Fibroblast of skin of abdomen (primary cell): ENCODE measurements at regions not wholly inside any gene's neighbourhood (a gene's known extent, or its start where the extent isn't known, plus 50 kb on each side); places are given as distances from the start of the nearest gene placed in this dataset.
A peak's percentile ranks its signal among the peaks of the same experiment; 100 is the strongest.
"Not testable (repeated sequence)": the region's sequence is repeated elsewhere in the genome, so short reads cannot be mapped to it uniquely, and the experiment has no call there.

Source experiments
- DNase-seq: peaks from one replicate; pipeline ENCODE4 v3.0.0-alpha.2; 2013

DNA sequence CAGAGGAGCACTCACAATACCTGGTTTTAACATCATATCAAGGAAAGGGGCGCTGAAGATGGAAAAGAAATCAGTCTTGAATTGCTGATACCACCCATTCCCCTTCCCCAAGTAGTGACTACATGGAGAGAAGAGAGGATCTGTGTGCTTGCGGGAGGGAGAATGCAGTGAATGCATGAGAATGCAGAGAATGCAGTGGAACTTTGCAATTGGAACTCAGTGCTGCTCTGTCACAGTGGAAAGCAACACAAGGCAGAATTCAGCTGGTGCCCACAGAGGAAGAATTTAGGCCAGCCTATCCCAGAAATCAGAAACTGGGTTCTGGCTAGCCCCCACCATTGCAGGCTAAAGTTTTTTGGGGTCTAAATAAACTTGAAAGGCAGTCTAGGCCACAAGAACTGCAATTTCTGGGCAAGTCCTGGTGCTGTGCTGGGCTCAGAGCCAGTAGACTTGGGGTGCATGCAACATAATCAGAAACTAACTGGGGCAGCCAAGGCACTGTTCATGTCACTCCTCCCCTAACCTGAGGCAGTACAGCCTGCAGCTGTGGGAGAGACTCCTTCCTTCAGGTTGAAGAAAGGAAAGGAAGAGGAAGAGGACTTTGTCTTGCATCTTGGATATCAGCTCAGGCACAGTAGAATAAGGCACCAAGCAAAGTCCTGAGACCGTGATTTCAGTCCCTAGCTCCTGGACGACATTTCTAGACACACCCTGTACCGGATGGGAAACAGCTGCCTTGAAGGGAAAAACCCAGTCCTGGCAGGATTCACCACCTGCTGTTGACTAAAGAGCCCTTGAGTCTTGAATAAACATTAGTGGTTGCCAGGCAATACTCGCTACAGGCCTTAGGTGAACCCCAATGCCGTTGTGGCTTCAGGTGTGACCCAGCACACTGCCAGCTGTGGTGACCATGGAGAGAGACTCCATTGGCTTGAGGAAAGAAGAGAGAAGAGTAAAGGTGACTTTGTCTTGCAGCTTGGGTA is 329.3 kb downstream of the TBL1XR1 start:
- DNase-seq, result no peak

DNA sequence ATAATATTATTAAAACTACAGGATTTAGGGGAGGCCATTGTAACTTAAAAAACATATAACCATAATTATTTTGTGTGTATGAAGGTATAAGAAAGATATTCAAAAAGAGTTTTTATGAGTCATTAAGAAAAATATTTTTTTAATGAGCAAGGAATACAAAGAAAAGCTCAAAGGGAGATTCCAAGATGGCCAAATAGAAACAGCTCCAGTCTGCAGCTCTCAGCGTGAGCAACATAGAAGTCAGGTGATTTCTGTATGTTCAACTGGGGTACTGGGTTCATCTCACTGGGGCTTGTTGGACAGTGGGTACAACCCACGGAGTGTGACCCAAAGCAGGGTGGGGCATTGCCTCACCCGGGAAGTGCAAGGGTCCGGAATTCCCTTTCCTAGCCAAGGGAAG is 336.1 kb downstream of the TBL1XR1 start:
- no peak for DNase-seq

DNA sequence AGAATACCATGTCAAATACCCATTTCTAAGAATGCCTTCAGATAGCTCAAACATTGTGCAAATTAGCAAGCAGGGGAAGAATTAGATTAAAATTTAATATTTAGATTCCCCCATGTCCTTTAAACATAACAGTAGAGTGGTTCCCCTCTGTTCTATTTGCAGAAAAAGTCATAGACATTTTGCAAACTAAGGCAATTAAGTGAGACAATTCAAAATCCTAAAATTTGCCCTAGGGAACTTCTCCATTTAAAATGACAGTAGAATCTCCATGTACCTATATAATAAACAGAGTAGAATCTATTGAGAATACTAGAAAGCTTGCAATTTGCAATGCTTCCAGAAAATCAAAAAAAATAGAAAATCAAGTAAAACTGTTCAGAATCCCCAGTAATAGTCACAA is 340.6 kb downstream of the TBL1XR1 start:
- no peak for DNase-seq

DNA sequence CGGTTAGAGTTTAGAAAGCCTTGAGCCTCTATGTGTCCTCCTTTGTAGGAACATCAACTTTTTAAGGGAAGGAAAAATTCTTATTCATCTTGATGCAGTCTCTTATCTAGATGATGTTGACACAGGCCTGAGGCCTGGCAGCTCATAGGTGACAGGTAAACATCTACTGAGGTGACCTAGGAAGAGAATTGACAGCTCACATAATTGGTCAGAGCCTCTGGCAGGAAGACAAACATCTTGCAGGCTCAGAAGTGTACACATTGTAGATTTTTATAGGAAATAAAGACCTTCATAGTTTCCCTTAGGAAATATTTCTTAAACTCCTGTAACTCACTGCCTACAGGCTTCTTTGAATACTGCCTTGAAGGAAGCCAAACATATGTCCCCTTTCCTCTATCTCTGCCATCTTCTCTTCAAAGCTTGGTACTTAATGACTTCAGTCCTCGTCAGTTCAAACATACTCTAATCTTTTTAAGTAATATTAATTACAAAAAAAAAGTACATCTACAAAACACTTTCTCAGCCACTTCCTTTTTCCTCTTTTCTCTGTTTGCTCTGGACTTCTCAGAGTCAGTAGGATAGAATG is 341.3 kb downstream of the TBL1XR1 start:
- no peak for DNase-seq

DNA sequence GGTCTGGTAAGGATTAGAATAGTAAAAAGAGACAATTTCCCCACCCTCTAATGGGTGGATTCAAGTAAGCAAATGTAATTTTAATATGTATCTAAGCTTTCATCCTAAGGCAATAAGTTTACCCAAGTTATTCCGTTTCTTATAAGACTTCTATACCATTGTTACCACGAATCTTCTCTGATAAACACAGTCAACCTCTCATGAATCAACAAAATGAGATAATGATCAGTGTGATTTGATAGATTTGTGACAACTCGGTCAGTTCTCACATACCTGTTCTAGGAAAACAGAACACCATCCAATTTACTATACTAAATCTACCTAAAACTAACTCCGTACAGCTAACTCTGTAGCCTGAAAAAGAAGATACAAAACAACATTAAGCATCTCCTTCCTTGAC is 342.1 kb downstream of the TBL1XR1 start:
- no peak for DNase-seq

DNA sequence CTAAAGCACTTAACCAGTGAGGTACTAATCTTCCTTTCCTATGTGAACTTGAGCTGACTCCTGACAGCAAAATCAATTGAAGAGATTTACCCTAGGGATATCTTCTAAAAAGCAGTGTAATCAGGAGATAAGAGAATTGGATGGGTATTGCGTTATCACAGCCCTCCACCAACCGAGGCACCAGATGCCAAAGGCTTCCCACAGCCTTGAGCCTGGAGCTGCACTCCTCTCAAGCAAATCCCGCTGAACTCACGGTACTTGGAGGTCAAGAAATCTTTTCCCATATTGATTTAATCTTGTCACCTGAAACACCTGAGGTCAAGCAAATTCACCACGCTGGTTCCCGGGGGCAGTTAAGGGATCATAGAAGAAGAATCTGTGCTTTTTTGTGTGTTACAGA is 346.8 kb downstream of the TBL1XR1 start:
- DNase-seq, result no peak

DNA sequence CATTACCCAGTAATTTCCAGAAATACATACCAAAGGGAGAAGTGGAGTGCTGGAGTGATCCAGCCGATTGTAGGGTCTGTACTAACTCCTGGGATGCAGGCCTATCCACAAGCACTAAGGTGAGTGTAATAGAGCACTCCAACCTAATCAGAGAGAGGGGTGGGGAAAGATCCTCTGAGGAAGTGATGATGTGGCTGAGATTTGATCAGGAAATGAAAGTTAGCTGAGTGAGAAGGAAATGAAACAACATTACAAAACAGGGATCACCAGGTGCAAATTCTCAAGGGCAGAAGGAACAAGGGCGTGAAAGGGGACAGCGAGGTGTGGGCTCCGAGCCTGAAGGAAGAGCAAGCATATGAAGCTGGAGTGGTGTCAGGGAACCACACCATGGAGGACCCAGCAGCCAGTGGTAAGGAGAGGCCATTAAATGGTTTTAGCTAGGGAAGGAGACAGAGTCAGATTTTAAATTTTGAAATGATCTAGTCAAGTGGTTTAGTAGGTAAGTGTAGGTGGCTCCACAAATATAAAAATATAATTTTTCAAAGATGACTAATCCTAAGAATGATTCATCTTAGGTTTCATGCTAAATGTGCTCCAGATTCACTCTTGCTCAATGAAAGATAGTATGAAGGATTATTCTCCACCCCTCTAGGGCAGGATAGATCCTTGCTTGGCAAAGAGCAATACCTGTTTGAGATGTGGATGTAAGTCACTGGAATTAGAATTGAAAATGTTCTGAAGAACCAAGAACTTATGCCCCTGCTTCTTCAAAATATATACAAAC is 348.7 kb downstream of the TBL1XR1 start:
- DNase-seq, result no peak

DNA sequence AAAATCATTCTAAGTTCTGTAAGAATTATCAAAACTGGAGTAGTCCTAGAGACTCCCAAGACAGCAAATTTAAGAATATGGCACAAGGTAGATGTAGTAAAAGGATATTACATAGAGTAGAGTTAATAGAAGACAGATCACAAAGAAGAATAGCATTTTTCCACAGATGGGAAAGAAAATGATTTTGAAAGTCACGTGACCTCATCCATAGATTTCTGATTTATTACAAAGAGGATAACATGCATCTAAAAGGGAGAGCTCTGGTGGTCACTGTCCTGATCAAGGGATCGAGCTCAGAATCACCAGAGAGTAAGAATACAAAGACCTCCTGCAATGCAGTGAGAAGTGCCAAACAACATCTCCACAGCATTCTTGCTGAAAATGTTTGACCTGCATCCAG is 354.4 kb downstream of the TBL1XR1 start:
- no peak for DNase-seq

DNA sequence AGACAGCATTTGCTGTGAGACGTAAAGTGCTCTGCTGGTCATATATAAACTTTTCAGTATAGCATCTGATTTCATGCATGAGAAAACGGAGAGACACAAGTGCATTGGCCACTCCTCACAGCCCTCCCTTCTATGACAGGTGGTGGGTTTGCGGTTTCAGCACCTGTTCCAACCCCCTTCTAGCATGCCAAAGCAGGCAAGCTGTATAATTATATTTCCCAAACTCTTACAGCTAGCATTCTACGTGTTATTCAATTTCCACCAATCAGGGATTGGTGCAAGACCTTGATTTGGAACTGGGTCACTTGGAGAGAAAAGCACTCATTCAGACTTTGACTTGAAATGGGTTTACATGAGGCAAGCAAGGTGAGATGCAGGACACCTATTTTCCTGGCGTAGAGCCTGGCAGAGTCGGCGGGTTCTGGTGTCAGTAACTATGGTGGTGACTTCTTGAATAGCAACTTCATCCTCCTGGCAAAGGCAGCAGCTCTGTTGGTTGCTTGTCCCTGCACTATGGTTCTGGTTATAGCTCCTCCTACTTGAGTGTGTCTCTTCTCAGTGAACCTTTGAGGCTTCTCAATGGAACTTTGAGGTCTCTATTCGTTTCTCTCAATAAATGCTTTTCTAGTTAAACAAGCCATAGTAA is 356.5 kb downstream of the TBL1XR1 start:
- DNase-seq, result no peak

DNA sequence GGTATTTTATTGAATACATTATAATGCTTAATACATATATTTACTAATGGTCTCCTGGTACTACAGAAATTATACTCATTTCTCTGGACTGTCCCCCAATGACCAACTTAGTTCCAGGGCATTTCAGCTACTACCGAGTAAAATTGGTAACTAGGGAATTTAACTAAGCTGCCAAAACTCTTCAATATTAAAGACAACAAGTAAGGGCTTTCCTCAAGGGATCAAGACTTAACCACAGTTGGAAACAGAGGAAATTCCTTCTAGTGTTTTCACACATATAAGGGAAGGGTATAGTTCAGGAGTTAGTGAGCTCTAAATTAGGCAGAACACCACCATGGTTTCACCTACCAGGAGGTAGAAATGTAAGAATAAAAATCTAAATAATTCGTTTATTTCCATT is 357.4 kb downstream of the TBL1XR1 start:
- no peak for DNase-seq

DNA sequence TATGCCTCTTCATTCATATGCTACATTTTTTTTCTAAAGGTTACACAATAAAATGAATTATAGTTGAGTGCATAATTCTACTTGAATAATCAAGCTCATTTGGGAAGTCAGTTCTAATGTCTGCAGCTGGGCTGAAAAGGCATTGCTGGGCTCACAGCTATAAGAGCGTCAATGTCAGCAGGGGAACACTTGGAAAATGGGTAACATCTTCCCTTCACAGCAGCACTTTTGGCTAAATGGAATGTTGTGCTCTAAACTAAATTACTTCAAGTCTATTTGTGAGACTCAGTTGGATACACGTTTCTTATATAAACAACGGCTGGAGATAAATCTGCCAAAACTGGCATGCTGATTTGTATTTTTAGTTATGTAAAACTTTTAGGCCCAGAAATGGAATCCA is 357.8 kb downstream of the TBL1XR1 start:
- no peak for DNase-seq

DNA sequence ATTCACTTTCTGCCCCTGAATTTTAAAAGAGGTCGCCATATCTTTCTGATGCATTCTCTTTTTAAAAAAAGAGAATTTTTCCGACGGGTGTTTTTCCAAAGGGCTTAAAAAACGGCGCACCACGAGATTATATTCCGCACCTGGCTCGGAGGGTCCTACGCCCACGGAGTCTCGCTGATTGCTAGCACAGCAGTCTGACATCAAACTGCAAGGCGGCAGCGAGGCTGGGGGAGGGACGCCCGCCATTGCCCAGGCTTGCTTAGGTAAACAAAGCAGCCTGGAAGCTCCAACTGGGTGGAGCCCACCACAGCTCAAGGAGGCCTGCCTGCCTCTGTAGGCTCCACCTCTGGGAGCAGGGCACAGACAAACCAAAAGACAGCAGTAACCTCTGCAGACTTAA is 370.0 kb downstream of the TBL1XR1 start:
- not testable (repeated sequence) for DNase-seq

DNA sequence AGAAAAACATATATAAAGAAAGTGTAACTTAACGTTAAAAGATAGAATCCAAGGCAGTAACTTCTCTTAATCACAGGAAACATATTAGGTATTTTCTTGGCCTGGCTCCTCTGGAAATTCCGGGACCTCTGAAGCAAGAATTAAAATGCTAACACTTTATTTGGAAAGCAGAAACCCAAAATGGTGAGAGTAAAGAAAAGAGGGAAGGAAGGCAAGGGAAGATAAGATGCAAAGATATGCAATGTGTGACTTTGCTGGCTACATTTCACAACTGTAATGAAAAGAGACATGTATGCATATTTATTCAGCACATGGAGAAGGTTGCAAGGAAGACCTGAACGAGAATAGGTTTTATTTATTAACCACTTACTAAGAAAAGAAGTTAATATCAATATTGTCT is 372.5 kb downstream of the TBL1XR1 start:
- no peak for DNase-seq

DNA sequence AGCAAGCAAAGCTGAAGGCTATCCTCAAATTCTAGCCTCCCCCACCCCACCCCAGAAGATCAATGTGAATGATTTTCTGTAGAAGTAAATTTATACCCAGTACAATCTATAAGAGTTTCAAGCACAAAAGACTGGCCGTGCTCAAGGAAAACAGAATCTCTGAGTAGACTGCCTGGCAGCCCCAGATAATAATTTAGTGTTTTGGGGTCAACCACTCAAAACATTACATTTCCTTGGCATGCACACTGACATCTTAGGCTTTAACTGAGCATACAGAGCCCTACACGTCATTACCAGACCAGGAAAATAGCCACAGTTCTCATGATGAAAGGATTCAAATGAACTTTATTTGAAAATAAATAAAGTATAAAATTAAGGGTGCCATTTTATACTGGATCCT is 376.5 kb downstream of the TBL1XR1 start:
- DNase-seq, result no peak

DNA sequence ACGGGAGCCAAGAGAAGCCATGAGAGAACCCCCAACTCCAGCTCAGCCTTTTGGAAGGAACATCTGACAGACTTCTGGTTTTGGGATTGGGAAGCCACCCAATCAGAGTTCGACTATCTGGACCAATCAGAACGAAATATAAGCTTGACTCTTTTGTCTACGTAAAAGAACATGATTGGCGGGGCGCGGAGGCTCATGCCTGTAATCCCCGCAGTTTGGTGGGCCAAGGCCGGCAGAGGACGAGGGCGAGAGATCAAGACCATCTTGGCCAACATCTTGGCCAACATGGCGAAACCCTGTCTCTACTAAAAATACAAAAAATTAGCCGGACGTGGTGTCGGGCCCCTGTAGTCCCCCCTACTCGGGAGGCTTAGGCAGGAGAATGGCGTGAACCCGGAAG is 380.3 kb downstream of the TBL1XR1 start:
- no peak for DNase-seq

DNA sequence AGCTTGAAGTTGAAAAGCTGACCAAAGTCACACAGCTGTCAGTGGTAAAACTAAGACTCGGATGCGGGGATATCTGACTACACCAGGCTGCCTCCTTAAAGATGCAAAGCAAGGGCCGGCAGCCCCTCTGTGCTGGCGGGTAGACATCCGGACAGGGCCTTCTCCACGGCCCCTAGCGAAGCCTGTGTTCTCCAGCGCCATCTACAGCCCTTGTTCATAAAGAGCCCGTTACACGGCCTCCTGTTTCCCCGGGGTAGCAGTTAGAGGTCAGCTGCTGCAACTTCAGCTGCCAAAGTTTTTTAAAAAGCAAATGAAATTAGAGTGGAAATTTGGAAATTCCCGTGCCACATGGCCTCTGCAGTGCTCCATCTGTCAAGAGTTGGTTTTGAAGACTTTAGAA is 383.0 kb downstream of the TBL1XR1 start:
- DNase-seq, result peak; percentile 58

DNA sequence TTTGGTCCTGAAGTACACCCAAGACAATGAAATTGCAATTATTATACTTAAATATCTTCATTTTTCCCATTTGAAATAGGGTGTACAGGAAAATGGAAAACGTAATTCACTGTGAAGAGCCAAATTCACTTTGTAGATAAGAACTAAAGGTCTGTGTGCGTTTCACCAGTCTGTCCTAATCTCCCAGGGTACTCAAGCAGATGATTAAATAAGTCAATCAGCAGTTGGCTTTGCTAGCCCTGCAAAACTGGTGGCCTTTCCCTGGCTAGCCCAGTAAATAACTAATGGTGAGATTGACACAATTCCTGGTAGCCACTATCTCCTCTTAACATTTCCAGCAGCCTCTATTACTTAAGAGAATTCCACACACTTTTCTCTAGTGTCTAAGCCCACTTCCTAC is 389.3 kb downstream of the TBL1XR1 start:
- no peak for DNase-seq

DNA sequence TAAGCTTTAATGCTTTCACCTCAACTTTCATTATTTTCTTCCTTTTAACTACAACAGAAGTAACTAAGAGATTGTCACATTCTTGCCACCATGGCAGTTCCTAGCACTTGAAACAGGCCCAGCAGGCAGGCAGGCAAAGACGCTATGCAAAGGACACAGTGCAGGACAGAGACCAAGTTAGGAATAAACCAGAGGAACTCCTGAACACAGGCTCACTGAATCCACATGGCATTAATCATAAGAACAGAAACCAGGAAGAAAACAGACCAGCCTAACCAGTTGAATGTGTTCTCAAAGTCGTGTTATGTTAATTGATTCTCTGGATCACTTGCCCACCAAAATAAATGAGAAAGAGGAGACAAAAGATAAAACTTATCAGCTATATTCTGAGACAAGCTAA is 397.6 kb downstream of the TBL1XR1 start:
- DNase-seq, result no peak

DNA sequence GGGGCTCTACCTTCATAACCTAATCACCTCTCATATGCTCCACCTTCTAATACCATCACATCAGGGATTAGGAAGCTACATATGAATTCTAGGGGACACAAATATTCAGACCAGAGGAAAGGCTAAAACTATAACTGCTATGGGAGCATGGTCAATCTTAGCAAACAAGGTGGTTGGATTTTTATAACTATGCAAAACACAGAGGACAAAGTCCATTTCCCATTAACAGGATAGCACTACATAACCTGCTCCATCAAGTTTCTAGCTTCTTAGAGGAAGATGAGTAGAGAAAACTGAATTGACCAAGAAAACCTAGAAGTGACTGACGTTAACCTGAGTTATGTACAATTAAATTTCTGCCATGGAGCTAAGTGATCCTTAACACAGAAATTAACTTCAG is 398.6 kb downstream of the TBL1XR1 start:
- DNase-seq, result no peak

DNA sequence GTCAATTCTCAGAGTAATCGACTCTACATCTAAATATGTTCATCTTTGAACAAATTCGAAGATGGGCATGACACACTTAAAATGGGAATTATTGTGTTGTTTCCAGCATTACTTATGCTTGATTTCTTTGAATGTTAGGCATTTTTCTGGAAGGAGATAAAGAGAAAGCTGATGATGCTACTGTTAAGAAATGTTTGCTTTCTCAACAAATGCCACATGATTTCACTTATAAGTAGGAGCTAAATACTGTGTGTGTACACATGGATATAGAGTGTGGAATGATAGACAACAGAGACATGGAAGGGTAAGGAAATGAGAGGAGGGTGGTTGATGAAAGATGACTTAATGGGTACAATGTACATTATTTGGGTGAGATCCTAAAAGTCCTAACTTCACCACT is 400.9 kb downstream of the TBL1XR1 start:
- DNase-seq, result peak; percentile 48

DNA sequence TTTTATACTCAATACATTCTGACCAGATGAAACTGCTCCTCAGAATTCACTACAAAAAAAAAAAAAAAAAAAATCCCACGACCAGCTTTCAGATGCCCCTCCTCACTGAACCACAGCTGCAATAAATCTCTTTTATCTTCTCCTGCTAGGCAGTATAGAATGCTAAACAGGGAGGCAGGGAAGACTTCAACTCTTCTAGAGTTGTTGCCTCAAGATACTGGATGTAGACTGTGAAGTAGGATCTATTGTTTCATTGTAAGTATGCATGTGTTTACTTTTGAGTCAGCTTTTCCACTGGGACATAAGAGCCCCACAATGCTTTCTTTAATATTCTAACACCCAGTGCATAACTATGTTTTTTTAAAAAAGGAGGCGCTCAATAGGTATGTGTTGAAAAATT is 401.4 kb downstream of the TBL1XR1 start:
- no peak for DNase-seq

DNA sequence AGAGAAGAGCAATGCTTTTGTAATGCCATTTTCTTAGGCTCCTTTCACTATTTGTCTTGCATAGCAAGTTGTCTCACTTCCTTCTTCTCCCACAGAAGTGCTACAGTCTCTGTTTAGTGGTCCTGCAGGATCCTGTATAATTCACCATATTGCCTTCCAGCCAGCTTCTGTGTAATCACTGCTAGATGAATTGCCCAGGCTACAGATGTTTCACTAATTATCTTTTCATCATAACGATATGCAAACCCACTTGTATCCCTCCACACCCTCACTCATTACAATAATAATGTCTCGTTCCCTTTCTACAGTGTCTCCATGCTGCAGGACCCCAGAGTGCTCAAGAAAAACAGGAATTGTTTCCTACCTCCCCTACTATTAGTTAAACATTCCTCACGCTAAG is 402.9 kb downstream of the TBL1XR1 start:
- DNase-seq, result no peak

DNA sequence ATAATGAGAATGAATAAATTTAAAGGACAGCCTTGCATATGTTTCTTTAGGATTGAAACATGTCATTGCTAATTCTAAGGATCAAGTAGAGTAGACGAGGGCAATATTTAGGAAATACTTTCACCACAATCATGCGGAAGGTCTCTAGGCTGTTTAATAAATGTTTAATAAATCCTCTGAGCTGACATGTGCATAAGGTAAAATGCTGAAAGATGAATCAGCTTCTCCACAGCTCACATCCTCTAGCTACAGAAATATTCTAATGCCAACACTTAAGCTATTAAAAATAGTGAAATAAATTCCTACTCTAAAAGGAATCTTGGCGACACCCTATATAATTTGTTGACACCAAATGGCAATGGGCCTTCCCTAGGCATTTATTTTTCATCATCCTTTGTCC is 407.3 kb downstream of the TBL1XR1 start:
- peak; percentile 5 for DNase-seq
